ENCODE measurements at regions not wholly inside any gene's neighbourhood (a gene's known extent, or its start where the extent isn't known, plus 50 kb on each side); places are given as distances from the start of the nearest gene placed in this dataset.

DNA sequence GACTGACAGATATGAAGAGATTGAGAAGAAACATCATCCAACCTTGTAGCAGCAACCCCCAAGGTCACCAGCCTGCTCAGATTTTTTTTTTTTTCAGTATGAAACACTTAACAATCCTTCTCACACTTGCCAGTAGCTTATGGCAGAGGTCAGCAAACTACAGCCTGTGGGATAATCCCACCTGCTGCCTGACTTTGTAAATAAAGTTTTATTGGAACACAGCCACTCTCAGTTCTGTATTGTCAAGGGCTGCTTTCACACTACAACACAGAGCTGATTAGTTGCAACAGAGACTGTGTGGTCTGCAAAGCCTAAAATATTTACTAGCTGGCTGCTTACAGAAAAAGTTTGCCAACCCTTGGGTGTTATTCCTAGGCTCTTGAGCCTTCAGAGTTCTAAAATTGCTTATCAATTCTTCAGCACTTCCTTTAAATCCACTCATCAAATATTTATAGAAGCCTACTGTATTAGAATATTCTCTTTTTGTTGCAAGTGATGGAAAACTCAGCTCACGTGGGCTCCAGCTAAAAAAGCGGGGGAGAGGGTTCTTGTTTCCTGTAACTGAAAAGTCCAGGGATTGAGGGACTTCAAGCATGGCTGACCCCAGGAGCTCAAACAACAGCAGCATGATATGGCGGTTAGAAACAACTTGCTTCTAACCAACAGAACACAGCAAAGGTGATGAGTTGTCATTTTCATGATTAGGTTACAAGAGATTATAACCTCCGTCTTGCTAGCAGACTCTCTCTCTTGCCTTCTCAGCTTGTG lies 246.1 kb downstream of the SHQ1 start:
- TF ChIP-seq POLR2A (IDR thresholded peaks at IDR 0.05; ENCODE audit: low read depth, low read length) (no peak), FOS (IDR thresholded peaks at IDR 0.05; ENCODE audit: low read depth, low read length) (no peak), CEBPB (IDR thresholded peaks at IDR 0.05; ENCODE audit: low read depth, low read length) (no peak), RAD21 (IDR thresholded peaks at IDR 0.05; ENCODE audit: low read length) (no peak), NFE2L2 (IDR thresholded peaks at IDR 0.05; ENCODE audit: low read depth, low read length) (no peak), MXI1 (IDR thresholded peaks at IDR 0.05; ENCODE audit: borderline replicate concordance, low read depth, low read length) (no peak), MAFK (IDR thresholded peaks at IDR 0.05; ENCODE audit: low read depth, low read length) (no peak), BHLHE40 (IDR thresholded peaks at IDR 0.05; ENCODE audit: low read depth, low read length) (no peak), RFX5 (IDR thresholded peaks at IDR 0.05; ENCODE audit: low read depth, low read length) (no peak), SMC3 (IDR thresholded peaks at IDR 0.05; ENCODE audit: low read depth, low read length) (no peak), CHD1 (IDR thresholded peaks at IDR 0.05; ENCODE audit: low read depth, low read length) (no peak), RCOR1 (IDR thresholded peaks at IDR 0.05; ENCODE audit: insufficient replicate concordance, low read length) (no peak)
- TF ChIP-seq, protein P1, sequence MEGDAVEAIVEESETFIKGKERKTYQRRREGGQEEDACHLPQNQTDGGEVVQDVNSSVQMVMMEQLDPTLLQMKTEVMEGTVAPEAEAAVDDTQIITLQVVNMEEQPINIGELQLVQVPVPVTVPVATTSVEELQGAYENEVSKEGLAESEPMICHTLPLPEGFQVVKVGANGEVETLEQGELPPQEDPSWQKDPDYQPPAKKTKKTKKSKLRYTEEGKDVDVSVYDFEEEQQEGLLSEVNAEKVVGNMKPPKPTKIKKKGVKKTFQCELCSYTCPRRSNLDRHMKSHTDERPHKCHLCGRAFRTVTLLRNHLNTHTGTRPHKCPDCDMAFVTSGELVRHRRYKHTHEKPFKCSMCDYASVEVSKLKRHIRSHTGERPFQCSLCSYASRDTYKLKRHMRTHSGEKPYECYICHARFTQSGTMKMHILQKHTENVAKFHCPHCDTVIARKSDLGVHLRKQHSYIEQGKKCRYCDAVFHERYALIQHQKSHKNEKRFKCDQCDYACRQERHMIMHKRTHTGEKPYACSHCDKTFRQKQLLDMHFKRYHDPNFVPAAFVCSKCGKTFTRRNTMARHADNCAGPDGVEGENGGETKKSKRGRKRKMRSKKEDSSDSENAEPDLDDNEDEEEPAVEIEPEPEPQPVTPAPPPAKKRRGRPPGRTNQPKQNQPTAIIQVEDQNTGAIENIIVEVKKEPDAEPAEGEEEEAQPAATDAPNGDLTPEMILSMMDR (conservative IDR thresholded peaks at IDR 0.05; ENCODE audit: low read depth, low read length), result no peak
- TF ChIP-seq, protein P2, sequence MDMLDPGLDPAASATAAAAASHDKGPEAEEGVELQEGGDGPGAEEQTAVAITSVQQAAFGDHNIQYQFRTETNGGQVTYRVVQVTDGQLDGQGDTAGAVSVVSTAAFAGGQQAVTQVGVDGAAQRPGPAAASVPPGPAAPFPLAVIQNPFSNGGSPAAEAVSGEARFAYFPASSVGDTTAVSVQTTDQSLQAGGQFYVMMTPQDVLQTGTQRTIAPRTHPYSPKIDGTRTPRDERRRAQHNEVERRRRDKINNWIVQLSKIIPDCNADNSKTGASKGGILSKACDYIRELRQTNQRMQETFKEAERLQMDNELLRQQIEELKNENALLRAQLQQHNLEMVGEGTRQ (IDR thresholded peaks at IDR 0.05; ENCODE audit: low read depth, low read length), result no peak

All from IMR-90 (cell line).